ENCODE measurements at regions not wholly inside any gene's neighbourhood (a gene's known extent, or its start where the extent isn't known, plus 50 kb on each side); places are given as distances from the start of the nearest gene placed in this dataset.
"Not testable (repeated sequence)": the region's sequence is repeated elsewhere in the genome, so short reads cannot be mapped to it uniquely, and the experiment has no call there.

GRCh38 chr5:127197402-127198167, 93.0 kb upstream of the MEGF10 start:
- not testable (repeated sequence) for TF ChIP-seq CTCF, POLR2A (IDR thresholded peaks at IDR 0.05)

All from thyroid gland (tissue), 4 donors.